Activated CD4-positive, alpha-beta T cell treated with anti-CD3 and anti-CD28 coated beads, Interleukin-2, amount 50 U/mL, for 48 hours (primary cell): ENCODE measurements at regions not wholly inside any gene's neighbourhood (a gene's known extent, or its start where the extent isn't known, plus 50 kb on each side); places are given as distances from the start of the nearest gene placed in this dataset.

Experiments used
- DNase-seq, 2 experiments: peaks; one replicate each; pipeline ENCODE4 v3.0.0-alpha.2; 2020

DNA sequence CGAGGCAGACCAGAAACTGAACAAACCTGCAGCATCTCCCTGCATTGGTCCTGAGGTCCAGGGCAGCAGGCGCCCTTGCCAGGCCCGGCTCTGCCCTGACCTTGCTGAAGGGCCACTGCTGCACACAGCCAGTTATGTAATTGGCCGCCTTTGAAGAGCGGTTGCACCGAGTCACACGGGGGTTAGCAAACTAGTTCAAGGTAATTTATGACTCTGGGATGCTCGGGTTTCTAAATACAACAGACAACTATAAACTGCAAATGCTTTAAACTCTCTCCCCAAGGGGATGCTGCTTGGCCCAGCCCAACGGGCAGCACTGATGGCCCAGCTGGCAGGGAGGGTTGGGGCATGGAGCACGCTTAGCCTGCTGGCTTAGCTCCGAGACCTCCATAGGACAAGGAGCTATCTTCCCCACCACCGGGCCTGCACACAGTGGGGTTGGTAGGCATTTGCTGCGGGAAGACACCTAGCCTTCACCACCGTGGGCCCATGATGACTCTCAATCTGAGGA lies 60.3 kb upstream of the IQSEC1 start:
- no peak for DNase-seq

DNA sequence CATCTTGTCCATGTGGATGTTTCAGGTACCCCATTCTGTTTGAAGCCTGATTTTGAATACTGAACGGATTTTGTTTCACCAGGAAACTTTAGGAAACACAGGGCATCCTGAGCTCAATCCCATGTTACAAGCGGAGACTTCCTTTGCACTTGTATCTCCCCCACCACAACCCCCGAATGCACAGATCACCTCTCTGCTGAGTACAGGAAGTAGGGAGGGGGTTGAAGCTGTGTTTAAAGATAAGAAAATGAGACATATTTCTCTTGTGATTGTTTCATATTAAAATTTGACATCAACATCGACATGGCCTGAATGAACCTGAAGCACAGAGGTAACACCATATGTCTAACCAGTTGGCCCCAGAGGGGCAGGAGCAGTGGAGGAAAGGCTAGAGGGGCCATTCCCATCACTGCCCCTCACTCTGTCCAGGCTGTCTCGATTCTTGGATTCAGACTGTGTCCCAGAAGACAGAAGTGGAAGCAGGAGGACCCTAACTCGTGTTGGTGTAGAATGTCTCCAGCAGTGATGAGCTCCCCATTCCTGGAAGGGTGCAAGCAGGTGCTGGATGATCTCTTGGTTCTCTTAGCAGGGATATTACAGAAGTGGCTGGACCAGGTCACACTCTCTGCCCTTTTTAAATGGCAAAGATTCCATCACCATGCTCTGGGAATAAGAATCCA lies 59.6 kb upstream of the IQSEC1 start:
- no peak for DNase-seq

DNA sequence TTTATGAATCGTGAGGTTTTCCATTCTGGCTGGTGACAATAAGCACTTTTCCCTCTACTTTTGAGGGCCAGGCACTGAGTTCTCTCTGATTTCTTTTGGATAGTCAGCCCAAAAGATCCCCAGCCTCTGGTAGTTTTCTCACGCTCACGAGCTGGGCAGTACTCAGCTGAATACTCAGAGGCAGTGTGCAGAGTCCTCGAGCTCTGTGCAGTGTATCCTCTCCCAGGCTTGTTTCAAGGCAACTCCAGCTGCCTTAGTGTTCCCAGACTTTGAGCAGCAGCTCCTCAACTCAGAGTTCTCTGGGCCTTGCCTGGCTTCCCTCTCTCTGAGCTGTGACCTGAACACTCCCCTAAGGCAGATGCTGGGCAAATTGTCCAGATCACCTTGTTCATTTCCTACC lies 59.1 kb upstream of the IQSEC1 start:
- no peak for DNase-seq

- no peak for DNase-seq
Measured at GRCh38 chr3:13130464-13131193, 57.4 kb upstream of the IQSEC1 start.

DNA sequence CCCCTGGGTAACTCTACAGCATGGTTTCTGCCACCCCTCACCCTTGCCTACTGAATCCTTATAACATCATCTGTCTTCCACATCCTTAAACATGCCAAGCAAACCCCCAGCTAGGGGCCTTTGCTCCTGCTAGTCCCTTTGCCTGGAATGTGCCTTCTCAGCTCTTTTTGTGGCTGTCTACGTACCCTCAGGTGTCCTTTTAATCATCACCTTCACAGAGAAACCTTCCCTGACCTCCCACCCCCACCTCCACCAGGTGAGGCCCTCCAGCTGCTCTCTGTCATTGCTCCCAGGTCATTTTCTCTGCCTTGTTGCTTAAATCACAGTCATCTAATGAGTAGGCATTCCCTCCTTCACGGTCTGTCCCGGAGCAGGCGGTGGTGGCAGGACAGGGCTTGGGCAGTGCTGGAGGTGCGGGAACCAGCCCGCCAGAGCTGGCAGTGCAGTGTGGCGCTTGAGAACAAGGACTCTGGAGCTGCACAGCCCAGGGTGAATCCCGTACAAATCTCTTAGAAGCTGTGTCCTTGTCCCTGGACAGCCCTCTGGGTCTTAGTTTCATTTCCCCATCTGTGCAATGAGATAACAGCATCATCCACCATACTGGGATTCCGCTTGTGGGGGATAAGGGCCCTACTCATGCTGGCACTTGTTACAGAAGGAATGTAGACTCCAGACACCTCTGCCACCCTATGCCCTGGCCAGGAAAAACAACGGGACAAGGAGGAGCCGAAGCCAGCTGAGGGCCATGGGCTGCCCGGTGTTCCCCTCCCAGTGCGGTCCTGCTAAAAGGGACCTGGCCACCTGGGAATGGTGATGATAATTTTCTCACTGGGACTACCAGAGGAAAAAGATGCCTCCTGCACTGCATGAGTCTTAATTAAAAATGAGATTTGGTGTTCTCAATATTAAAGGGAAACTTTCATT lies 52.1 kb upstream of the IQSEC1 start:
- DNase-seq, result no peak

DNA sequence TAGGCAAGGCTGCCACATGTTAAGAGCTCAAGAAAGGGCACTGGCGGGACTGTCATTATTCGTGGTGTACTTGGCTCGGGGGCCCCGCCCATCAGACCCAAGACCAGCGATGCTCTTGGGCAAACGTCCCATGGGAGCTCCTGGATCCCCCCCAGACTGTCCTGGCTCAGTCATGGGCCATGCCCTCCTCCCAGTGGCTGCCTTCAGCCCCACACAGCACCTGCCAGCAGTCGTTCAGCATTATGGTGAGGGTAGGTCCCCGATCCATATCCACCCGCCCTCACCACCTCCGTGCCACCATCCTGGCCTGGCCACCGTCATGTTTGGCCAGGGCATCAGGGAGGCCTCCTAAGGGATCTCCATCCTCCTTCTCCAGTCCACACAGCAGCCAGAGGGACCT lies 51.4 kb upstream of the IQSEC1 start:
- DNase-seq, result no peak

DNA sequence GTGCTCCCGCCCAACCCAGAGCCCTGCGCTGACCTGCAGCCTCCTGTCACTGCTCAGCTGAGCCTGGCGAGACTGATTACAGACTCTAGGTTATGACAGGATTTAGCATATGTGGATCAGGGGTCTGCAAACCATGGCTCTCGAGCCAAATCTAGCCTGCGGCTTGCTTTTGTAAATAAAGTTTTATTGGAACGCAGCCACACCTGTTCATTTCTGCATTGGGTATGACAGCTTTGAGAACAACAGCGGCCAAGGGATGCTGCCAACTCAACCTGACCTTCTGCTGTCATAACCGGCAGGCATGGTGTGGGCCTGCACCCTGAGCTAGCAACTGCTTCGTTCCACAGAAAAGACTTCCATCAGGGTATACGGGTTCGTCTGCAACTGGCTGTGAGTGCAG lies 50.5 kb upstream of the IQSEC1 start:
- no peak for DNase-seq

DNA sequence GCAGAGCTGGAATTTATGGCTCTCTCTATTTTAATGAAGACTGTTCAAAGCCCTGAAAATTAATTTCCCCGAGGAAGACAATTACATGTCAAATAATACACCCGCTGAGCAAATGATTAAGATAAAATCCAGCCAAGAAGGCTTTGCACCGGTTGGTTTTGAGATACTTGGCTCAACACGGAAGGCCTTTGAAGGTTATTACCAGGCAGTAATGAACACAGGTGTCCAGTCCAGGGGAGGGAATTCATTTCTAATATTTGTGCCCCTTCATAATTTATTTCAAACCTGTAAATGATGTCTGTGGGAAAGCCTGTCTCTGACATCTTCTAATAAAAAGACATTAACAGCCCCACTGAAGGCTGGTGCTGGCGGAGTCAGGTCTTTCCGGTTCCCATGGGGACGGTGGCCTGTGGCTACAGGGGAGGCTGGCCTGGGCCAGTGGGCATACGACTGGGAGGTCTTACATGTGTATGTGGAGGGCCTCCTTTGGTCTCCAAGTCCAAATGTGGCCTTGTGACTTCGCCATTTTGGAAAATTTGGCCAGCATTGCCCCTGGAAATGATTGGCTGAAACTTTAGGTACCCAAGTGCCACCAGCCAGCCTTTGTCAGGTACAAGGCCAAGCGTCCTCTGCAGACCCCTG lies 49.9 kb upstream of the IQSEC1 start:
- no peak for DNase-seq
